HEK293 (cell line): ENCODE measurements at regions not wholly inside any gene's neighbourhood (a gene's known extent, or its start where the extent isn't known, plus 50 kb on each side); places are given as distances from the start of the nearest gene placed in this dataset.
"Not testable (repeated sequence)": the region's sequence is repeated elsewhere in the genome, so short reads cannot be mapped to it uniquely, and the experiment has no call there.

ENCODE experiments used
- CTCF ChIP-seq: fragments of 450-650 bp; formaldehyde crosslinking; IDR thresholded peaks from 2 replicates; pipeline ENCODE4 v1.5.1; 2016; ENCODE audit warnings: missing biosample characterization, missing genetic modification characterization
- KLF16 ChIP-seq: fragments of 450-650 bp; formaldehyde crosslinking; IDR thresholded peaks from 2 replicates; pipeline ENCODE4 v1.5.1; 2017; ENCODE audit warnings: missing biosample characterization, missing genetic modification characterization
- YY2 ChIP-seq: fragments of 450-650 bp; formaldehyde crosslinking; IDR thresholded peaks from 2 replicates; pipeline ENCODE4 v1.5.1; 2016; ENCODE audit warnings: missing biosample characterization, missing genetic modification characterization
- ZNF121 ChIP-seq: fragments of 450-650 bp; formaldehyde crosslinking; IDR thresholded peaks from 2 replicates; pipeline ENCODE4 v1.5.1; 2016; ENCODE audit warnings: missing biosample characterization, missing genetic modification characterization
- ZNF701 ChIP-seq: fragments of 450-650 bp; formaldehyde crosslinking; IDR thresholded peaks from 2 replicates; pipeline ENCODE4 v1.5.1; 2016; ENCODE audit warnings: missing biosample characterization, missing genetic modification characterization

- not testable (repeated sequence) for TF ChIP-seq YY2 (tag by site-specific recombination); ZNF121 (tag by site-specific recombination); CTCF (tag by site-specific recombination); KLF16; ZNF701 (tag by site-specific recombination)
Measured at GRCh38 chr5:36395947-36396346, 94.2 kb upstream of the RANBP3L start.
